ENCODE measurements at regions not wholly inside any gene's neighbourhood (a gene's known extent, or its start where the extent isn't known, plus 50 kb on each side); places are given as distances from the start of the nearest gene placed in this dataset. TPM values are rescaled to one million over a fixed set of nuclear protein-coding genes. Genes with fewer than 3 reads are reported as not detected.

GRCh38 chr3:174784206-174784934, 74.8 kb upstream of the NAALADL2 start:
- no peak for DNase-seq

DNA sequence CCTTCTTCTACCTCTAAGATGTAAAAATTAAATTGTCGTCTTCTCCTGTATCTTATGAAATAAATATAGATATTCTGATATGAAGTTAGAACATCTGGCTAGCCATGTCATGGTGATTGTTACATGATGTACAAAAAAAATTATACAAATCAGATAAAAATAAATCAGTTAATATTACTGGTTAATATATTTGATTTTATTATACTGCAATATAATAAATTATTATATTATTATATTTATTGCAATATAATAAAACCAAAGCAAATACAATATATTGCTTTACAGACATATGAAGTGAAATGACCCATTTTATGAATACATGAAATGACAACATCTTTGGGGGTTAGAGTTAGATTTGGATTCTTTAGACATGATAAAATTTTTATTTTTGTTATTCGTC, 72.3 kb upstream of the NAALADL2 start:
- no peak for DNase-seq

DNA sequence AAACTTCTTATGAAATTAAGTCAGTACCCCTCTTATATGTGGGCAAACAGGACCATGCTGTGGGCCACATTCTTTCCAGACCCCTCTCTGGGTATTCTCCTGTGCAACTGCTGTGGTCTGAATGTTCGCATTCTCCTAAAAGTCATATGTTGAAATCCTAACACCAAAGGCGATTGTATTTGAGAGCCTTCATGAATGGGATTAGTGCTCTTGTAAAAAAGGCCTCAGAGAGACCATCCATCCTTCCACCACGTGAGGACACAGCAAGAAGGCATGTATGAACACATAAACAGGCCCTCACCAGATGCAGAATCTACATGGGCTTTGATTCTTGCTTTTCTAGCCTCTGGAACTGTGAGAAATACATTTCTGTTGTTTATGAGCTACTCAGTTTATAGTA, 68.0 kb upstream of the NAALADL2 start:
- DNase-seq, result no peak

DNA sequence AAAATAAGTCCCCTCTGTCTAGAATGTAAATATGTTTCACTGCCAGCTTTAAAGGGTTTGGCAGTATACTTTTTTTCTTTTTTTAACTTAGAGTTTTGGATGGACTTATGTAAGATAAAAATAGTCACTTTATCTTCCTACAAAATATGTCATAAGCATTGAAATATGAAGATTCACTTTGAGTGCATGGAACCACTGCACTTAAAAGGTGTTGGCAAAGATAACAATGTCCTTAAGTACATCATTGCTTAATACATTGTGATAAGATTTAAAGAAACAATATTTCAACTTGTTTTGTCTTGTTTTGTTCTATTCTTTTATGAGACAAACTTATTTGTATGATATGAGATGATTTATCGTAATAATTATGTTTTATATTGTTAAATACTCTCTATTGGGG, 66.3 kb upstream of the NAALADL2 start:
- no peak for DNase-seq

Small RNA genes lying in the stretch of these regions (small RNA-seq; reads per million reads assigned to genes)
- gene RN7SKP40 (ENCODE audit: low replicate concordance), result not detected

Measured in tongue (tissue), 2 donors.